ENCODE measurements at regions not wholly inside any gene's neighbourhood (a gene's known extent, or its start where the extent isn't known, plus 50 kb on each side); places are given as distances from the start of the nearest gene placed in this dataset.

GRCh38 chr21:23951251-23951650, 1656.0 kb downstream of the MRPL39 start:
- TF ChIP-seq, protein P1, sequence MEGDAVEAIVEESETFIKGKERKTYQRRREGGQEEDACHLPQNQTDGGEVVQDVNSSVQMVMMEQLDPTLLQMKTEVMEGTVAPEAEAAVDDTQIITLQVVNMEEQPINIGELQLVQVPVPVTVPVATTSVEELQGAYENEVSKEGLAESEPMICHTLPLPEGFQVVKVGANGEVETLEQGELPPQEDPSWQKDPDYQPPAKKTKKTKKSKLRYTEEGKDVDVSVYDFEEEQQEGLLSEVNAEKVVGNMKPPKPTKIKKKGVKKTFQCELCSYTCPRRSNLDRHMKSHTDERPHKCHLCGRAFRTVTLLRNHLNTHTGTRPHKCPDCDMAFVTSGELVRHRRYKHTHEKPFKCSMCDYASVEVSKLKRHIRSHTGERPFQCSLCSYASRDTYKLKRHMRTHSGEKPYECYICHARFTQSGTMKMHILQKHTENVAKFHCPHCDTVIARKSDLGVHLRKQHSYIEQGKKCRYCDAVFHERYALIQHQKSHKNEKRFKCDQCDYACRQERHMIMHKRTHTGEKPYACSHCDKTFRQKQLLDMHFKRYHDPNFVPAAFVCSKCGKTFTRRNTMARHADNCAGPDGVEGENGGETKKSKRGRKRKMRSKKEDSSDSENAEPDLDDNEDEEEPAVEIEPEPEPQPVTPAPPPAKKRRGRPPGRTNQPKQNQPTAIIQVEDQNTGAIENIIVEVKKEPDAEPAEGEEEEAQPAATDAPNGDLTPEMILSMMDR (optimal IDR thresholded peaks at IDR 0.05 in 1 of 3, IDR thresholded peaks at IDR 0.05 in 1 of 3, conservative IDR thresholded peaks at IDR 0.05 in 1 of 3; ENCODE audit: extremely low read depth in 1 of 3, insufficient read depth in 2 of 3, low read length in 3 of 3), result no peak
- no peak for TF ChIP-seq EZH2 (IDR thresholded peaks at IDR 0.05; ENCODE audit: low read length)

Measured in keratinocyte (primary cell).